Upper lobe of left lung (tissue), 4 donors: ENCODE measurements at regions not wholly inside any gene's neighbourhood (a gene's known extent, or its start where the extent isn't known, plus 50 kb on each side); places are given as distances from the start of the nearest gene placed in this dataset.
"Not testable (repeated sequence)": the region's sequence is repeated elsewhere in the genome, so short reads cannot be mapped to it uniquely, and the experiment has no call there.

ENCODE experiments used
- POLR2A ChIP-seq, 4 donors: fragments of 450-650 bp; IDR thresholded peaks; one replicate each; pipeline ENCODE4 v1.5.1; 2016 to 2017; ENCODE audit warnings: antibody characterized with exemption in 4 of 4, mild to moderate bottlenecking in 2 of 4
- POLR2AphosphoS5 ChIP-seq, 2 donors: sonication (generic); formaldehyde crosslinking; IDR thresholded peaks; one replicate each; pipeline ENCODE4 v1.5.1; 2017; ENCODE audit warnings: antibody characterized with exemption in 2 of 2
- TF ChIP-seq, protein P1 (sequence below), 6 experiments: fragments of 450-650 bp in 4 of 6; fragments of 200-600 bp in 2 of 6; sonication (generic) in 2 of 6; IDR thresholded peaks; one replicate each; pipeline ENCODE4 v1.5.1; 2016 to 2019; ENCODE audit warnings: antibody characterized with exemption in 6 of 6

DNA sequence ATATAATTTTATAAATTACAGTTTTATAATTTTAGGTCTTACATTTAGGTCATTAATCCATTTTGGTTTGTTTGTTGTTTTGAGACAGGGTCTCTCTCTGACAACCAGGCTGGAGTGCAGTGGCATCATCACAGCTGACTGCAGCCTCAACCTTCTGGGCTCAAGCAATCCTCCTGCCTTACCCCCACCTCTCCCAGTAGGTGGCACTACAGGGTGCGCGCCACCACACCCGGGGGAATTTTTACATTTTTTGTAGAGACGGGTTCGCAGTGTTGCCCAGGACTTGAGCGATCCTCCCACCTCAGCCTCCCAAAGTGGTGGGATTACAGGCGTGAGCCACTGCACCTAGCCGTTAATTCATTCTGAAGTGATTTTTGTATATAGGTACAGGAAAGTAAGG is 187.0 kb upstream of the ZNF658 start:
- TF ChIP-seq POLR2AphosphoS5, POLR2A (IDR thresholded peaks at IDR 0.05): not testable (repeated sequence)
- TF ChIP-seq, protein P1, sequence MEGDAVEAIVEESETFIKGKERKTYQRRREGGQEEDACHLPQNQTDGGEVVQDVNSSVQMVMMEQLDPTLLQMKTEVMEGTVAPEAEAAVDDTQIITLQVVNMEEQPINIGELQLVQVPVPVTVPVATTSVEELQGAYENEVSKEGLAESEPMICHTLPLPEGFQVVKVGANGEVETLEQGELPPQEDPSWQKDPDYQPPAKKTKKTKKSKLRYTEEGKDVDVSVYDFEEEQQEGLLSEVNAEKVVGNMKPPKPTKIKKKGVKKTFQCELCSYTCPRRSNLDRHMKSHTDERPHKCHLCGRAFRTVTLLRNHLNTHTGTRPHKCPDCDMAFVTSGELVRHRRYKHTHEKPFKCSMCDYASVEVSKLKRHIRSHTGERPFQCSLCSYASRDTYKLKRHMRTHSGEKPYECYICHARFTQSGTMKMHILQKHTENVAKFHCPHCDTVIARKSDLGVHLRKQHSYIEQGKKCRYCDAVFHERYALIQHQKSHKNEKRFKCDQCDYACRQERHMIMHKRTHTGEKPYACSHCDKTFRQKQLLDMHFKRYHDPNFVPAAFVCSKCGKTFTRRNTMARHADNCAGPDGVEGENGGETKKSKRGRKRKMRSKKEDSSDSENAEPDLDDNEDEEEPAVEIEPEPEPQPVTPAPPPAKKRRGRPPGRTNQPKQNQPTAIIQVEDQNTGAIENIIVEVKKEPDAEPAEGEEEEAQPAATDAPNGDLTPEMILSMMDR (IDR thresholded peaks at IDR 0.05) = not testable (repeated sequence)
